Tibial artery (tissue), 4 donors: ENCODE measurements at regions not wholly inside any gene's neighbourhood (a gene's known extent, or its start where the extent isn't known, plus 50 kb on each side); places are given as distances from the start of the nearest gene placed in this dataset.

Experiments
- DNase-seq, 2 donors: peaks; one replicate each; pipeline ENCODE4 v3.0.0-alpha.2; 2019
- H3K27ac ChIP-seq, 2 donors: fragments of 200-600 bp; sonication (generic) in 1 of 2; 1 replicate in 1 of 2; 2 replicates in 1 of 2; pipeline ENCODE4 v1.5.1; 2018 to 2019; ENCODE audit warnings: mild to moderate bottlenecking in 1 of 2
- H3K27me3 ChIP-seq, 2 donors: fragments of 200-600 bp; sonication (generic) in 1 of 2; one replicate each; pipeline versions ENCODE4 v1.5.1 to v1.6.0; 2016 to 2019
- H3K36me3 ChIP-seq, 3 donors: fragments of 200-600 bp; sonication (generic) in 2 of 3; one replicate each; pipeline ENCODE4 v1.5.1; 2016 to 2019; ENCODE audit warnings: mild to moderate bottlenecking in 2 of 3
- H3K4me1 ChIP-seq, 4 donors: fragments of 200-600 bp; sonication (generic) in 2 of 4; 1 replicate in 3 of 4; 2 replicates in 1 of 4; pipeline ENCODE4 v1.5.1; 2016 to 2019
- H3K4me3 ChIP-seq, 2 donors: fragments of 200-600 bp; sonication (generic) in 1 of 2; 1 replicate in 1 of 2; 2 replicates in 1 of 2; pipeline ENCODE4 v1.5.1; 2018 to 2019; ENCODE audit warnings: mild to moderate bottlenecking in 2 of 2
- H3K9me3 ChIP-seq, 3 donors: fragments of 200-600 bp; sonication (generic) in 1 of 3; one replicate each; pipeline ENCODE4 v1.5.1; 2016 to 2019
- CTCF ChIP-seq, 2 experiments: fragments of 200-600 bp in 1 of 2; fragments of 450-650 bp in 1 of 2; IDR thresholded peaks; one replicate each; pipeline ENCODE4 v1.5.1; 2017 to 2019; ENCODE audit warnings: antibody characterized with exemption in 2 of 2, mild to moderate bottlenecking in 1 of 2, moderate library complexity in 1 of 2
- intact Hi-C: fragments of 100-400 bp; cut with DNase I; formaldehyde crosslinking; loops from one replicate; pipeline ENCODE4 v1.15.0; 2023; ENCODE audit warnings: low total_unique reads

GRCh38 chr11:109739379-109739778 lies 317.4 kb downstream of the C11orf87 start:
- Histone ChIP-seq H3K9me3 (no peaks in the 10 kb centered on the region), H3K4me3 (no peak overlapping the region), H3K27ac (no peak overlapping the region), H3K27me3 (no peaks in the 10 kb centered on the region), H3K4me1 (no peaks in the 10 kb centered on the region), H3K36me3 (no peaks in the 10 kb centered on the region)
- no peak for DNase-seq
- no peak for TF ChIP-seq CTCF (IDR thresholded peaks at IDR 0.05)
- intact Hi-C loops, result no loop called here

- H3K36me3 ChIP-seq, result no peaks in the 10 kb centered on the region
- intact Hi-C loops, result no loop called here
- no peaks in the 10 kb centered on the region for H3K4me1 ChIP-seq
- no peak overlapping the region for H3K4me3 ChIP-seq
- H3K9me3 ChIP-seq, result no peaks in the 10 kb centered on the region
- TF ChIP-seq CTCF (IDR thresholded peaks at IDR 0.05), result no peak
- H3K27ac ChIP-seq, result no peak overlapping the region
- H3K27me3 ChIP-seq, result no peaks in the 10 kb centered on the region
- DNase-seq, result no peak
These were observed 324.1 kb downstream of the C11orf87 start for GRCh38 chr11:109745996-109746625.

GRCh38 chr11:109747839-109748238 lies 325.8 kb downstream of the C11orf87 start:
- Histone ChIP-seq H3K36me3 (no peaks in the 10 kb centered on the region), H3K27ac (no peak overlapping the region), H3K27me3 (no peaks in the 10 kb centered on the region), H3K4me3 (no peak overlapping the region), H3K4me1 (no peaks in the 10 kb centered on the region), H3K9me3 (no peaks in the 10 kb centered on the region)
- intact Hi-C loops, result no loop called here
- peak in 1 of 2 donors; percentile 26 for DNase-seq
- no peak for TF ChIP-seq CTCF (IDR thresholded peaks at IDR 0.05)

GRCh38 chr11:109749476-109749875 lies 327.5 kb downstream of the C11orf87 start:
- H3K27ac ChIP-seq, result no peak overlapping the region
- no peaks in the 10 kb centered on the region for H3K36me3 ChIP-seq
- intact Hi-C loops, result no loop called here
- no peaks in the 10 kb centered on the region for H3K4me1 ChIP-seq
- no peak for TF ChIP-seq CTCF (IDR thresholded peaks at IDR 0.05)
- no peak overlapping the region for H3K4me3 ChIP-seq
- no peak for DNase-seq
- H3K27me3 ChIP-seq, result no peaks in the 10 kb centered on the region
- H3K9me3 ChIP-seq, result no peaks in the 10 kb centered on the region

- Histone ChIP-seq H3K9me3 (no peaks in the 10 kb centered on the region), H3K4me1 (no peaks in the 10 kb centered on the region), H3K4me3 (no peak overlapping the region), H3K36me3 (no peaks in the 10 kb centered on the region), H3K27me3 (no peaks in the 10 kb centered on the region), H3K27ac (no peak overlapping the region)
- TF ChIP-seq CTCF (IDR thresholded peaks at IDR 0.05), result no peak
- intact Hi-C loops, result no loop called here
- no peak for DNase-seq
These were observed 329.0 kb downstream of the C11orf87 start for GRCh38 chr11:109750964-109751363.
